ENCODE measurements at regions not wholly inside any gene's neighbourhood (a gene's known extent, or its start where the extent isn't known, plus 50 kb on each side); places are given as distances from the start of the nearest gene placed in this dataset.
"Not testable (repeated sequence)": the region's sequence is repeated elsewhere in the genome, so short reads cannot be mapped to it uniquely, and the experiment has no call there.

GRCh38 chr3:144023543-144023942 lies 51.9 kb downstream of the DIPK2A start:
- not testable (repeated sequence) for H3K4me1 ChIP-seq (ENCODE audit: control insufficient read depth, insufficient read depth, low read length); H3K4me3 ChIP-seq (ENCODE audit: low read length); H3K27me3 ChIP-seq (ENCODE audit: control insufficient read depth, insufficient read depth, low read length); H3K9ac ChIP-seq (ENCODE audit: low read length); H3K36me3 ChIP-seq (ENCODE audit: control insufficient read depth, insufficient read depth, low read length); H3K27ac ChIP-seq (ENCODE audit: low read depth, low read length)

- Histone ChIP-seq H3K27ac (ENCODE audit: low read depth, low read length) (no peak overlapping the region), H3K27me3 (ENCODE audit: control insufficient read depth, insufficient read depth, low read length) (no peaks in the 10 kb centered on the region), H3K36me3 (ENCODE audit: control insufficient read depth, insufficient read depth, low read length) (no peaks in the 10 kb centered on the region), H3K4me1 (ENCODE audit: control insufficient read depth, insufficient read depth, low read length) (no peaks in the 10 kb centered on the region), H3K9ac (ENCODE audit: low read length) (no peak overlapping the region), H3K4me3 (ENCODE audit: low read length) (no peak overlapping the region)
Observed at GRCh38 chr3:144028798-144029411, 57.3 kb downstream of the DIPK2A start.

- Histone ChIP-seq H3K9ac (ENCODE audit: low read length) (no peak overlapping the region), H3K4me1 (ENCODE audit: control insufficient read depth, insufficient read depth, low read length) (no peaks in the 10 kb centered on the region), H3K27me3 (ENCODE audit: control insufficient read depth, insufficient read depth, low read length) (no peaks in the 10 kb centered on the region), H3K36me3 (ENCODE audit: control insufficient read depth, insufficient read depth, low read length) (no peaks in the 10 kb centered on the region), H3K27ac (ENCODE audit: low read depth, low read length) (no peak overlapping the region), H3K4me3 (ENCODE audit: low read length) (no peak overlapping the region)
Observed at GRCh38 chr3:144029769-144030168, 58.1 kb downstream of the DIPK2A start.

GRCh38 chr3:144031938-144032337 lies 60.3 kb downstream of the DIPK2A start:
- H3K4me1 ChIP-seq (ENCODE audit: control insufficient read depth, insufficient read depth, low read length) = no peaks in the 10 kb centered on the region
- H3K4me3 ChIP-seq (ENCODE audit: low read length) = no peak overlapping the region
- H3K27me3 ChIP-seq (ENCODE audit: control insufficient read depth, insufficient read depth, low read length) = no peaks in the 10 kb centered on the region
- H3K36me3 ChIP-seq (ENCODE audit: control insufficient read depth, insufficient read depth, low read length) = no peaks in the 10 kb centered on the region
- H3K27ac ChIP-seq (ENCODE audit: low read depth, low read length) = no peak overlapping the region
- H3K9ac ChIP-seq (ENCODE audit: low read length) = no peak overlapping the region

- Histone ChIP-seq H3K27me3 (ENCODE audit: control insufficient read depth, insufficient read depth, low read length) (no peaks in the 10 kb centered on the region), H3K9ac (ENCODE audit: low read length) (no peak overlapping the region), H3K4me3 (ENCODE audit: low read length) (no peak overlapping the region), H3K27ac (ENCODE audit: low read depth, low read length) (no peak overlapping the region), H3K4me1 (ENCODE audit: control insufficient read depth, insufficient read depth, low read length) (no peaks in the 10 kb centered on the region), H3K36me3 (ENCODE audit: control insufficient read depth, insufficient read depth, low read length) (no peaks in the 10 kb centered on the region)
Observed at GRCh38 chr3:144032531-144033239, 61.1 kb downstream of the DIPK2A start.

- H3K27ac ChIP-seq (ENCODE audit: low read depth, low read length) = no peak overlapping the region
- H3K27me3 ChIP-seq (ENCODE audit: control insufficient read depth, insufficient read depth, low read length) = no peaks in the 10 kb centered on the region
- H3K36me3 ChIP-seq (ENCODE audit: control insufficient read depth, insufficient read depth, low read length) = no peaks in the 10 kb centered on the region
- H3K9ac ChIP-seq (ENCODE audit: low read length) = no peak overlapping the region
- H3K4me3 ChIP-seq (ENCODE audit: low read length) = no peak overlapping the region
- H3K4me1 ChIP-seq (ENCODE audit: control insufficient read depth, insufficient read depth, low read length) = no peaks in the 10 kb centered on the region
Observed at GRCh38 chr3:144033240-144033589, 61.6 kb downstream of the DIPK2A start.

GRCh38 chr3:144033863-144034262 lies 62.2 kb downstream of the DIPK2A start:
- no peaks in the 10 kb centered on the region for H3K4me1 ChIP-seq (ENCODE audit: control insufficient read depth, insufficient read depth, low read length)
- no peaks in the 10 kb centered on the region for H3K27me3 ChIP-seq (ENCODE audit: control insufficient read depth, insufficient read depth, low read length)
- H3K4me3 ChIP-seq (ENCODE audit: low read length) = no peak overlapping the region
- no peak overlapping the region for H3K9ac ChIP-seq (ENCODE audit: low read length)
- H3K36me3 ChIP-seq (ENCODE audit: control insufficient read depth, insufficient read depth, low read length) = no peaks in the 10 kb centered on the region
- no peak overlapping the region for H3K27ac ChIP-seq (ENCODE audit: low read depth, low read length)

GRCh38 chr3:144034715-144035290 lies 63.2 kb downstream of the DIPK2A start:
- Histone ChIP-seq H3K36me3 (ENCODE audit: control insufficient read depth, insufficient read depth, low read length) (no peaks in the 10 kb centered on the region), H3K27ac (ENCODE audit: low read depth, low read length) (no peak overlapping the region), H3K4me1 (ENCODE audit: control insufficient read depth, insufficient read depth, low read length) (no peaks in the 10 kb centered on the region), H3K9ac (ENCODE audit: low read length) (no peak overlapping the region), H3K4me3 (ENCODE audit: low read length) (no peak overlapping the region), H3K27me3 (ENCODE audit: control insufficient read depth, insufficient read depth, low read length) (no peaks in the 10 kb centered on the region)

- H3K27me3 ChIP-seq (ENCODE audit: control insufficient read depth, insufficient read depth, low read length) = no peaks in the 10 kb centered on the region
- no peak overlapping the region for H3K4me3 ChIP-seq (ENCODE audit: low read length)
- no peak overlapping the region for H3K9ac ChIP-seq (ENCODE audit: low read length)
- no peak overlapping the region for H3K27ac ChIP-seq (ENCODE audit: low read depth, low read length)
- H3K36me3 ChIP-seq (ENCODE audit: control insufficient read depth, insufficient read depth, low read length) = no peaks in the 10 kb centered on the region
- no peaks in the 10 kb centered on the region for H3K4me1 ChIP-seq (ENCODE audit: control insufficient read depth, insufficient read depth, low read length)
Observed at GRCh38 chr3:144036498-144036897, 64.9 kb downstream of the DIPK2A start.

- no peak overlapping the region for H3K9ac ChIP-seq (ENCODE audit: low read length)
- no peak overlapping the region for H3K4me3 ChIP-seq (ENCODE audit: low read length)
- no peaks in the 10 kb centered on the region for H3K36me3 ChIP-seq (ENCODE audit: control insufficient read depth, insufficient read depth, low read length)
- no peaks in the 10 kb centered on the region for H3K4me1 ChIP-seq (ENCODE audit: control insufficient read depth, insufficient read depth, low read length)
- no peak overlapping the region for H3K27ac ChIP-seq (ENCODE audit: low read depth, low read length)
- H3K27me3 ChIP-seq (ENCODE audit: control insufficient read depth, insufficient read depth, low read length) = no peaks in the 10 kb centered on the region
Observed at GRCh38 chr3:144039661-144040060, 68.0 kb downstream of the DIPK2A start.

- Histone ChIP-seq H3K4me1 (ENCODE audit: control insufficient read depth, insufficient read depth, low read length) (no peaks in the 10 kb centered on the region), H3K27ac (ENCODE audit: low read depth, low read length) (no peak overlapping the region), H3K9ac (ENCODE audit: low read length) (no peak overlapping the region), H3K4me3 (ENCODE audit: low read length) (no peak overlapping the region), H3K36me3 (ENCODE audit: control insufficient read depth, insufficient read depth, low read length) (no peaks in the 10 kb centered on the region), H3K27me3 (ENCODE audit: control insufficient read depth, insufficient read depth, low read length) (no peaks in the 10 kb centered on the region)
Observed at GRCh38 chr3:144041960-144042556, 70.4 kb downstream of the DIPK2A start.

GRCh38 chr3:144045766-144046165 lies 74.1 kb downstream of the DIPK2A start:
- H3K27ac ChIP-seq (ENCODE audit: low read depth, low read length) = no peak overlapping the region
- no peak overlapping the region for H3K4me3 ChIP-seq (ENCODE audit: low read length)
- no peaks in the 10 kb centered on the region for H3K4me1 ChIP-seq (ENCODE audit: control insufficient read depth, insufficient read depth, low read length)
- H3K27me3 ChIP-seq (ENCODE audit: control insufficient read depth, insufficient read depth, low read length) = no peaks in the 10 kb centered on the region
- no peaks in the 10 kb centered on the region for H3K36me3 ChIP-seq (ENCODE audit: control insufficient read depth, insufficient read depth, low read length)
- no peak overlapping the region for H3K9ac ChIP-seq (ENCODE audit: low read length)
